ENCODE measurements at regions not wholly inside any gene's neighbourhood (a gene's known extent, or its start where the extent isn't known, plus 50 kb on each side); places are given as distances from the start of the nearest gene placed in this dataset.
A peak's percentile ranks its signal among the peaks of the same experiment; 100 is the strongest.

GRCh38 chr12:67884596-67884995, 104.7 kb upstream of the IFNG-AS1 start:
- H3K9me3 ChIP-seq = no peaks in the 10 kb centered on the region
- no peaks in the 10 kb centered on the region for H3K36me3 ChIP-seq
- peaks cover 0 to 6% (median 0%) of the 10 kb centered on the region in 4 donors for H3K4me1 ChIP-seq
- H3K27me3 ChIP-seq = no peaks in the 10 kb centered on the region
- no peak for DNase-seq (ENCODE audit: low spot score in 2 of 2)
- TF ChIP-seq, protein P1, sequence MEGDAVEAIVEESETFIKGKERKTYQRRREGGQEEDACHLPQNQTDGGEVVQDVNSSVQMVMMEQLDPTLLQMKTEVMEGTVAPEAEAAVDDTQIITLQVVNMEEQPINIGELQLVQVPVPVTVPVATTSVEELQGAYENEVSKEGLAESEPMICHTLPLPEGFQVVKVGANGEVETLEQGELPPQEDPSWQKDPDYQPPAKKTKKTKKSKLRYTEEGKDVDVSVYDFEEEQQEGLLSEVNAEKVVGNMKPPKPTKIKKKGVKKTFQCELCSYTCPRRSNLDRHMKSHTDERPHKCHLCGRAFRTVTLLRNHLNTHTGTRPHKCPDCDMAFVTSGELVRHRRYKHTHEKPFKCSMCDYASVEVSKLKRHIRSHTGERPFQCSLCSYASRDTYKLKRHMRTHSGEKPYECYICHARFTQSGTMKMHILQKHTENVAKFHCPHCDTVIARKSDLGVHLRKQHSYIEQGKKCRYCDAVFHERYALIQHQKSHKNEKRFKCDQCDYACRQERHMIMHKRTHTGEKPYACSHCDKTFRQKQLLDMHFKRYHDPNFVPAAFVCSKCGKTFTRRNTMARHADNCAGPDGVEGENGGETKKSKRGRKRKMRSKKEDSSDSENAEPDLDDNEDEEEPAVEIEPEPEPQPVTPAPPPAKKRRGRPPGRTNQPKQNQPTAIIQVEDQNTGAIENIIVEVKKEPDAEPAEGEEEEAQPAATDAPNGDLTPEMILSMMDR (IDR thresholded peaks at IDR 0.05) = no peak
- no peak for TF ChIP-seq POLR2A (IDR thresholded peaks at IDR 0.05)
- TF ChIP-seq EP300 (IDR thresholded peaks at IDR 0.05) = no peak
- WGBS, 2 donors = 38 to 49% methylated on average over 2 of the region's 2 CpGs
- H3K4me3 ChIP-seq = no peak overlapping the region
- H3K27ac ChIP-seq = no peak overlapping the region

- Histone ChIP-seq H3K36me3 (no peaks in the 10 kb centered on the region), H3K9me3 (no peaks in the 10 kb centered on the region), H3K27me3 (no peaks in the 10 kb centered on the region), H3K27ac (peak overlapping the region in 1 of 4 donors; percentile 14), H3K4me1 (peaks cover 0 to 6% (median 0%) of the 10 kb centered on the region in 4 donors), H3K4me3 (no peak overlapping the region)
- DNase-seq (ENCODE audit: low spot score in 2 of 2) = peak in 1 of 2 donors; percentile 11
- no peak for TF ChIP-seq POLR2A (IDR thresholded peaks at IDR 0.05)
- TF ChIP-seq, protein P1 (IDR thresholded peaks at IDR 0.05) = no peak
- no peak for TF ChIP-seq EP300 (IDR thresholded peaks at IDR 0.05)
- 36 to 42% methylated on average over 7 of the region's 7 CpGs for WGBS, 2 donors
These were observed 103.7 kb upstream of the IFNG-AS1 start for GRCh38 chr12:67885375-67886169.

DNA sequence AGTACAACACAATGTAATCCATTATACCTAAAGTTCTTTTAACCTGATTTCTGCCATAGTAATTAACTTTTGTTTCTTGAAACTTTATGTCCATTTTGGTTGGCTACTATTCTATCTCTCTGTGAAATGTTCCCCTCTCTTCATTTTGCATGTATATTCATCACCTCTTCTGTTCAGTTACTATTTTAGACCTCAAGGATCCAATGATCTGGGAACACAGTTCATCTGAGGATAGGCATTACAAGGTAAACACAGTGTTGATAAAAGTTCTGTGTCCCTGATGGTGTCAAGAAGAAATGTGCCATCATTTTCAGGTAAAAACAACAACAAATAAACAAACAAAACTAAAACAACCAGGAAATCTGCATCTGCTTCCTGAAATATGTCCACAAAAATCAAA, 102.2 kb upstream of the IFNG-AS1 start:
- no peaks in the 10 kb centered on the region for H3K9me3 ChIP-seq

GRCh38 chr12:67889931-67890330, 99.3 kb upstream of the IFNG-AS1 start:
- H3K9me3 ChIP-seq = no peaks in the 10 kb centered on the region
- 78 to 93% methylated on average over 2 of the region's 2 CpGs for WGBS, 2 donors
- TF ChIP-seq, protein P1 (IDR thresholded peaks at IDR 0.05) = no peak
- TF ChIP-seq EP300 (IDR thresholded peaks at IDR 0.05) = no peak
- no peak for TF ChIP-seq POLR2A (IDR thresholded peaks at IDR 0.05)
- H3K27me3 ChIP-seq = no peaks in the 10 kb centered on the region
- no peak overlapping the region for H3K4me3 ChIP-seq
- H3K36me3 ChIP-seq = no peaks in the 10 kb centered on the region
- no peak for DNase-seq (ENCODE audit: low spot score in 2 of 2)
- H3K4me1 ChIP-seq = peaks cover 0 to 6% (median 0%) of the 10 kb centered on the region in 4 donors
- no peak overlapping the region for H3K27ac ChIP-seq

More for the DNA sequence above, 102.2 kb upstream of the IFNG-AS1 start:
- no peak for TF ChIP-seq POLR2A (IDR thresholded peaks at IDR 0.05)
- no peak for TF ChIP-seq EP300 (IDR thresholded peaks at IDR 0.05)
- TF ChIP-seq, protein P1 (IDR thresholded peaks at IDR 0.05) = no peak
- no peaks in the 10 kb centered on the region for H3K27me3 ChIP-seq
- no peak overlapping the region for H3K27ac ChIP-seq
- H3K36me3 ChIP-seq = no peaks in the 10 kb centered on the region
- peaks cover 0 to 6% (median 0%) of the 10 kb centered on the region in 4 donors for H3K4me1 ChIP-seq
- H3K4me3 ChIP-seq = no peak overlapping the region
- DNase-seq (ENCODE audit: low spot score in 2 of 2) = no peak

GRCh38 chr12:67890726-67891258, 98.5 kb upstream of the IFNG-AS1 start:
- H3K27ac ChIP-seq = no peak overlapping the region
- H3K9me3 ChIP-seq = no peaks in the 10 kb centered on the region
- TF ChIP-seq EP300 (IDR thresholded peaks at IDR 0.05) = no peak
- TF ChIP-seq, protein P1 (IDR thresholded peaks at IDR 0.05) = no peak
- TF ChIP-seq POLR2A (IDR thresholded peaks at IDR 0.05) = no peak
- no peak for DNase-seq (ENCODE audit: low spot score in 2 of 2)
- no peaks in the 10 kb centered on the region for H3K27me3 ChIP-seq
- H3K36me3 ChIP-seq = no peaks in the 10 kb centered on the region
- 61 to 72% methylated on average over 4 of the region's 4 CpGs for WGBS, 2 donors
- no peak overlapping the region for H3K4me3 ChIP-seq
- H3K4me1 ChIP-seq = peaks cover 0 to 4% (median 0%) of the 10 kb centered on the region in 4 donors
